Urinary bladder (tissue), 3 donors: ENCODE measurements at regions not wholly inside any gene's neighbourhood (a gene's known extent, or its start where the extent isn't known, plus 50 kb on each side); places are given as distances from the start of the nearest gene placed in this dataset.

Experiments used
- DNase-seq: peaks from one replicate; pipeline ENCODE4 v3.0.0-alpha.2; 2015; ENCODE audit errors: extremely low spot score
- H3K27ac ChIP-seq: one replicate; pipeline ENCODE4 v1.5.1; 2013; ENCODE audit warnings: low read depth, mild to moderate bottlenecking, moderate library complexity
- H3K36me3 ChIP-seq: one replicate; pipeline ENCODE4 v1.6.1; 2013; ENCODE audit warnings: mild to moderate bottlenecking, moderate library complexity; ENCODE audit not compliant: insufficient read depth
- H3K4me1 ChIP-seq: one replicate; pipeline ENCODE4 v1.6.1; 2013; ENCODE audit warnings: mild to moderate bottlenecking, moderate library complexity; ENCODE audit not compliant: insufficient read depth
- H3K4me3 ChIP-seq: one replicate; pipeline ENCODE4 v1.5.1; 2013; ENCODE audit warnings: low read depth, low read length
- WGBS: extraction: QIAGEN DNeasy Blood & Tissue Kit; methylation state at CpG from one replicate; pipeline ENCODE4 v1.1.7; 2013; 5-methylcytosine and 5-hydroxymethylcytosine counted together
- donor health status: healthy with polysubstance abuse.
- donor health status: healthy.

DNA sequence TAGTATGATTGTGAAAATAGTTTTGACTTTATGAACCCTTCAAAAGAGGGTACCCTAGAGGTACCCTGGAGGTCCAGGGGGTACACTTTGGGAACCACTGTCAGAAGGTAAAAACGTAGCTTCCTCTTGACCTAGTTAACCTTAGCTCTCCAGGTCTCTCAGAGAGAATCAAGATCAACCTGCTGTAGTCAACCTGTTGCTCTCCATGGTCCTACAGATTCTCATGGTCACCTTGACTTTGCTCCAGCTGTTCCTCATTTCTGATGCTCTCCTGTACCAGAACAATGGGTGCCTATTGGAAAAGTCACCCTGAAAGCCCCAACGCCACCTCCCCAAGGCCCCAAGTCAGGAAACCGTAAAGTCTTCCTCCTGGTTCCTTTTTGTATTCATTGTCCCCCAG is 294.4 kb upstream of the CDH4 start:
- 67% methylated on average over 3 of the region's 3 CpGs for WGBS
- H3K4me3 ChIP-seq = no peak overlapping the region
- no peak overlapping the region for H3K27ac ChIP-seq
- H3K4me1 ChIP-seq = no peaks in the 10 kb centered on the region
- DNase-seq = no peak
- H3K36me3 ChIP-seq = no peaks in the 10 kb centered on the region

DNA sequence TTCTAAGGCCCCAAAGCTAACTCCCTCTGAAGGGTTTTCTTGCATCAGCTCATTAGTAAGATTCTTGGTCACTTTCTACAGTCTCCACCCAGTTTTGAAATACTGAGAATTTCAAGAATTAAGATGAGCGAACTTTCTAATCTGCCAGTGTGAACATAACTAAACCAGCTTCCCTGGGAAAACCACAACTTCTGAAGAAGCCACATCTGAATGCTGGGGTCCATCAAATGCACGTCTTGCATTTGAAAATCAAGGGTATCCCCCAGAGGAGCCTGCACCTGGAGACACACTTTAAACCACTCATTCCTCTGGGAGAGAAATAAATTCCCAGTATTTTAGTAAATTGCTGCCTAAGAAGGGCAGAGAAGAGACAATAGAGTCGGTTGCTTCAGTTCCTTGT is 292.1 kb upstream of the CDH4 start:
- no peak overlapping the region for H3K27ac ChIP-seq
- 61% methylated on average over 3 of the region's 3 CpGs for WGBS
- no peak for DNase-seq
- H3K4me3 ChIP-seq = no peak overlapping the region
- no peaks in the 10 kb centered on the region for H3K36me3 ChIP-seq
- no peaks in the 10 kb centered on the region for H3K4me1 ChIP-seq

DNA sequence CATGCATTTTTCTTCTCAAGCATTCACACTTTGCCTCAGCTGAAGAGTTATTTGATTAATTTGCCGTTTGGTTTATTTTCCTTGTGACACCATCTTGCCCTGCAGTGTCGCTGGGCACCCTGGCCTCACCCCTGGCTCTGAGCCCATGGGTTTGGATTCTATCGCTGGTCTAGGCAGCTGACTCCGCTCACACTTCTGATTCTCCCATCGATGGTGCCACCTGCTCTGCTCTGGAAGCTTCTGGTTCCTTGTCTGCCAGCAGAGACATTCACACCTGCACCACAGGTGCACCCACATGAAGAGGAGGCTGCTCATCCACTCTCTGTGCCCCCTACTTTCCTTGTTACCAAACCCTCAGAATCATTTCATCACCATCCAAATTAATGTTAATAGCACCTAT is 291.6 kb upstream of the CDH4 start:
- Histone ChIP-seq H3K36me3 (no peaks in the 10 kb centered on the region), H3K4me3 (no peak overlapping the region), H3K27ac (no peak overlapping the region), H3K4me1 (no peaks in the 10 kb centered on the region)
- 71% methylated on average over 5 of the region's 5 CpGs for WGBS
- no peak for DNase-seq

DNA sequence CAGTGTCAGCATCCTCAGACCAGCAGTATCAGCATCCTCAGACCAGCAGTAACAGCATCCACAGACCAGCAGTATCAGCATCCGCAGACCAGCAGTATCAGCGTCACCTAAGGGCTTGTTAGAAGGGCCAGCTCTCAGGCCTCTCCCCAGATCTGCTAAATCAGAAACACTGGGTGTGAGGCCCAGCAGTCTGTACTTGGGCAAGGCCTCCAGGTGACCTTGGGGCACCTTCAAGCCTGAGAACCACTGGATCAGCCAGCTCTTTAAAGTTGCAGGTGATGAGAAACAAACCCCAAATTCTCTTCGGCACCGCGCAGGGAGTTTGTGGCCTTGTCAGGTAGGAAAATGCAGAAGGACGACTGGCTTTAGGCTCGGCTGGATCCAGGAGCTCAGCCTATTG is 290.5 kb upstream of the CDH4 start:
- Histone ChIP-seq H3K4me3 (no peak overlapping the region), H3K4me1 (no peaks in the 10 kb centered on the region), H3K27ac (no peak overlapping the region), H3K36me3 (no peaks in the 10 kb centered on the region)
- DNase-seq = no peak
- 92% methylated on average over 7 of the region's 7 CpGs for WGBS

DNA sequence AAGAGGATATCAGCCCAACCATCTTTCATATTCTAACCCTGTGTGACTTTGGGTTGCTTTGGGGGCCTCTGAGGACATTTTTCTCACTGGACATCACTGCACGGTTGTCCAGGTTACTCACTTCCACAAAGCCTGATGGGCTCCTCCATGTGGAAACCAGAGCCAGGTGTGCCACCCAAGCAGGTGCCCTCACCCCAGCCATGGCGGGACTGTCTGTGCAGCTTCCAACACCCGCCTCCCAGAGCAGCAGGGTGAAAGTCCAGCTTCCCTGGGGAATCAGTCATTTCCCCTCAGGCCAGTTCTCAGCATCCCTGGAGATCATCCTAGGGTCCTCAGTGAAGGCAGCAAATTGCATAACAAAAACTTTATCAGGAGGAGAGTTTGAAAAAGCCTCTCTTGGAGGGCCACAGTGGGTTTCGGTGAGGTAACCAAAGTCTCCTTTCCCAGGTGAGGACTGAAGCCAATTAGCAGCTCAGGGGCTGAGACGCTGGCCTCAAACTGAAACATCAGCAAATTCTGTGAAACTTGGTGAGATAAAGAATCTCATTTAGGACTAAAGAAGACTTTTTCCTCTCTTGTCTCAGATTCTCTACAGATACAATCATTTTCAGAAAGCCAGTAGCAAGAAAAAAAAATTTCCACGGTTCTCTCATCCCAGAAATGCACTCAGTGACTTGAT is 289.6 kb upstream of the CDH4 start:
- Histone ChIP-seq H3K36me3 (no peaks in the 10 kb centered on the region), H3K4me3 (no peak overlapping the region), H3K27ac (no peak overlapping the region), H3K4me1 (no peaks in the 10 kb centered on the region)
- no peak for DNase-seq
- WGBS = 64% methylated on average over 6 of the region's 6 CpGs

DNA sequence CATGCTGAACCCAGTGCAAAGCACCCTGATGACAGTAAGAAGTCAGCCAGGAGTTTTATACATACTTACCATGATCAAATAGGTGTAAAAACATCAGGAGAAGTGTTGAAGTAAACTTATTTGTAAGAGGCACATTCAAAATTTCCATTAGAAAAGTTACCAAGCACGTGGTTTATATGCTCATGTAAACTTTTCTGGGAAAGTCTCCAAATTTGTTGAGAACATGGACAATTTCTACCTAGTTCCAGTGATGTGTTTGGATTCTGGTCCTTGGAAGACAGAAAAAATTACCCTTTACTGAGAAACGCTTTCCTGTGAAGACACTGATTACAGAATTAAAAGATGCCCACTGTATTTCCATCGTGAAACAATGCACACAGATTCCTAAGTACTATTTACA is 288.9 kb upstream of the CDH4 start:
- no peak overlapping the region for H3K27ac ChIP-seq

DNA sequence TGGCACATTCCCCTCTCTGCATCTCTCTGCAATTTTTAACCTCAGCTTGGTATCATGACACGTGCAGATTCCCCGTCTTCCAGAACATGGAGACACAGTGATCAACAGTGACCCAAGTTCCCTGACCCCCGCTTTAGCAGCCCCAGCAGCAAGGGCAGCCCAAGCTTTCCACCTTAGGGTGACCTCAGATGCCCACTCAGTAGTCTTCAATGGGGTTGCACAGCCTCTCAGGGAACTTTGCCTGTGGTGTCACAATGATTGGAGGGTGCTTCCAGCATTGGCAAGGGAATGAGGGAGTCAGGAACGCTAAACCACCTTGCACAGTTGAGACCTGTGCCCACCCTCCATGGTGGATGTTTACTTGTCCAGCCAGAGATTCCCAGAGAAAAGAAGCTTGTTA is 287.1 kb upstream of the CDH4 start:
- H3K27ac ChIP-seq = no peak overlapping the region
- no peak for DNase-seq
- H3K36me3 ChIP-seq = no peaks in the 10 kb centered on the region
- 87% methylated on average over 4 of the region's 4 CpGs for WGBS
- no peaks in the 10 kb centered on the region for H3K4me1 ChIP-seq
- H3K4me3 ChIP-seq = no peak overlapping the region

More for the DNA sequence above, 288.9 kb upstream of the CDH4 start:
- no peaks in the 10 kb centered on the region for H3K4me1 ChIP-seq
- WGBS = 30% methylated on average over 3 of the region's 3 CpGs
- DNase-seq = no peak
- H3K4me3 ChIP-seq = no peak overlapping the region
- H3K36me3 ChIP-seq = no peaks in the 10 kb centered on the region

DNA sequence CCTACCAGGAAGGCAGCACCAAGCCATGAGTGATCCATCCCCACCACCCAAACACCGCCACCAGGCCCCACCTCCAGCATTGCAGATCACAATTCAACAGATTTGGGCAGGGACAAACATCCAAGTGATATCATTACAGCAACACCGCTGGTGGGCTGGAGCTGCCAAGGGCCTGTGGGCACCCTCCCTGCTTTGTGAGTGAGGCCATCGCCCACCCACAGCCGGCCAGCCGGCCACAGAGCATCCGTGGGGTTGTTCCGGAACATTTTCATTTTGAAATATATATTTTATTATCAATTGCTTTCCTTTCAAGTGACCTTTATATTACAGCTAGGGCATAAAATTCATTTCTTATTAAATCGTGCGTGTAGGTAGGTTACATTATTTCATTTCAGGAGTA is 286.0 kb upstream of the CDH4 start:
- no peak for DNase-seq
- 81% methylated on average over 9 of the region's 9 CpGs for WGBS
- H3K4me1 ChIP-seq = no peaks in the 10 kb centered on the region
- H3K27ac ChIP-seq = no peak overlapping the region
- no peaks in the 10 kb centered on the region for H3K36me3 ChIP-seq
- H3K4me3 ChIP-seq = no peak overlapping the region

DNA sequence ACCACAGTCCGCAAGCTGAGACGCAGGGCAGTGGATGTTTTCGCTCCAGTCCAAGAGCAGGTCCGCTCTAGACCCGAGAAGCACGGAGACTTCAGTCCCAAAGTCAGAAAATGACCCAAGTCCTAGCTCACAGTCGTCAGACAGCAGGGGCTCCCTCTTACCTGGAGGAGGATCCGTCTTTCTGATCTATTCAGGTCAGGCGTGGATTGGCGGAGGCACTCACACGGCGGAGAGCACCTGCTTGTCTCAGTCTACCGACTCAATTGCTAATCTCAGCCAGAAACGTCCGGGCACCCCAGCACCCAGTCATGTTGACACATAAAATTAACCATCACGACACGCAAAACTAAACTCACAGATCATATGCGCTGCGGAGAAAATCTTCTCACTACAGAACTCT is 285.3 kb upstream of the CDH4 start:
- Histone ChIP-seq H3K4me1 (no peaks in the 10 kb centered on the region), H3K4me3 (no peak overlapping the region), H3K27ac (no peak overlapping the region), H3K36me3 (no peaks in the 10 kb centered on the region)
- 85% methylated on average over 19 of the region's 19 CpGs for WGBS
- no peak for DNase-seq

DNA sequence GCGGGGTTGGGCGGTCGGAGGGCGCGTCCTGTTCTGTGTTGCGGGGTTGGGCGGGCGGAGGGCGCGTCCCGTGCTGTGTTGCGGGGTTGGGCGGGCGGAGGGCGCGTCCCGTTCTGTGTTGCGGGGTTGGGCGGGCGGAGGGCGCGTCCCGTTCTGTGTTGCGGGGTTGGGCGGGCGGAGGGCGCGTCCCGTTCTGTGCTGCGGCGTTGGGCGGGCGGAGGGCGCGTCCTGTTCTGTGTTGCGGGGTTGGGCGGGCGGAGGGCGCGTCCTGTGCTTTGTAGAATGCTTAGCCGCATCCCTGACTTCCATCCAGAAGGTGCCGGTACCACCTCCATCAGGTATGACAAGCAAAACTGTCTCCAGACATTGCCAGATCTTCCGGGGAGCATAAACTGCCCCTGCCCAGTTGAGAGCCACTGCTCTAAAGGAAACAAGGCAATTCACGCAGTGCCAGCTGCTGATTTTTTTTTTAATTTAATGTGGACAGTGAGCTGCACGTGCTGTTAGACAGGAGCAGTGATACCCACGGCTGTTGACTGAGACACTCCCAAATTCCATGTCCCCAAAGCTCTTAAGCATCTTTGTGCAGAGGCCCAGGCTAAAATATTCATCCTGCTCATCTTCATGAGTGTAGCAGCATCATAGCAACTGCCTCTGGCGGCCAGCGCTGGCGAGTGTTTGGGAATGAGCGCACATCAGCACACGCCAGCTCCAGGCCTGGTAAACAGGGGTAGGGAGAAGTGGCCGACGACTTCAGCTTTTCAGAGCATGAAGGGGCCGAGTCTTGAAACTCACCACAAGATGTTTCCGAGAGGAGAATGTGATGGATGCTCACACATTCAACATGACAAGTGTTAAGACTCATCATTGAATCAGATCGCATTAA is 284.4 kb upstream of the CDH4 start:
- 66% methylated on average over 56 of the region's 56 CpGs for WGBS
- no peaks in the 10 kb centered on the region for H3K36me3 ChIP-seq
- no peak overlapping the region for H3K4me3 ChIP-seq
- DNase-seq = no peak
- H3K27ac ChIP-seq = no peak overlapping the region
- no peaks in the 10 kb centered on the region for H3K4me1 ChIP-seq

DNA sequence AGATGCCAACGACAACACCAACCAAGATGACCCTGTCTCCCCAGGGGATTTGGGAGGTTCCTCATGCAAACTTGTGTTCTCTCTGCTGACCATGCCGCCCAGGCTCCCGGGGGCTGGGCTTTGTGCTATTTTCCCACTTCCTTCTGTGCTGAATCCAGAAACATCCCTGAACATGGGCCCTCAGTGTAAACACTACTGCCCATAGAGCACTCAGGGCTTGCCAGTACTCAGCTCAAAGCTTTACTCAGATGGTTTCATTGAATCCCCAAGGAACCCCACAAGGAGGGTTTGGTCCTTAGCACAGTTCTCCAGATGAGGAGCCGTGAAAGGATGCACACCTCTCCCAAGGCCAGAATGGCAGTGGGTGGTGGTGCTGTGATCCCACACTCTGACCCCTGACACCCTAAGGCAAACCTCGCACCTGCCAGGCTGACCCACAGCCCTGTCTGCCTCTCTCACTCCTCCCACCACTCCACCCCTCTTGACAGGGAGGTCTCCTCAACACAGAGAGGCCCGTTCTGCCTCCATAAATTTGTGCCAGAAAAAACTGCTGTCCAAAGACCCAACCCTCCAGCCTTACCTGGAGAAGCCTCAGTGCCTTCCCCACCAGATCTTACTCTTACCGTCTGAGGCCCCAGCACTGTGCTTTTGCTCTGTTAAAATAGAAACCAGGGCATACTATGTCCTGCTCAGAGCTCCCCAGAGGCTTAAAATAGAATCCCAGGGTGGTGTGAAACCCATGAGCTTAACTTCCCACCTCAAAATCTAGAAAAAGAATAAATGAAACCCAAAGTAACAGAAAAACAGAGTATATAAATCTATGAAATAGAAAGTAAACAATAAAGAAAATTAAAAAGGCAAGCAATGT is 283.0 kb upstream of the CDH4 start:
- Histone ChIP-seq H3K4me1 (no peaks in the 10 kb centered on the region), H3K27ac (no peak overlapping the region), H3K36me3 (no peaks in the 10 kb centered on the region), H3K4me3 (no peak overlapping the region)
- no peak for DNase-seq
- 83% methylated on average over 7 of the region's 7 CpGs for WGBS

DNA sequence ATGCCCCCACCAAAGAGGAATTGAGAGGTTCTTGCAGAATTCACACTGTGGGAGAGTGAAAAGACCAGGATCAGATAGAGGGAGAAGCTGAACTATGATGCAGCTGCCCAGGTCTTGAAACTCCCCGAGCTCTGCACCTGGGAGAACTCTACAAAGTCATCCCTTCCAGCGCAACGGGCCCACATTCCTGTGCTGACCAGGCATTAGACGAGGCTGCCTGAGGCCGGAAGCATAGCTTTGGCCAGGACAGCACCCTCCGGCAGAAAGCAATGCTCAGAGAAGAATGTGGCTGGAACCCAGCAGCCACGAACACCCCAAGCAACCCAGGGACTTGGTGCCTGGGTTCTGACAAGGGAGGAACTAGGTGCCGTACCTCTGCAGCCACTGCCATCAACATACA is 281.5 kb upstream of the CDH4 start:
- WGBS = 72% methylated on average over 8 of the region's 8 CpGs
- Histone ChIP-seq H3K36me3 (no peaks in the 10 kb centered on the region), H3K4me3 (no peak overlapping the region), H3K27ac (no peak overlapping the region), H3K4me1 (no peaks in the 10 kb centered on the region)
- no peak for DNase-seq

DNA sequence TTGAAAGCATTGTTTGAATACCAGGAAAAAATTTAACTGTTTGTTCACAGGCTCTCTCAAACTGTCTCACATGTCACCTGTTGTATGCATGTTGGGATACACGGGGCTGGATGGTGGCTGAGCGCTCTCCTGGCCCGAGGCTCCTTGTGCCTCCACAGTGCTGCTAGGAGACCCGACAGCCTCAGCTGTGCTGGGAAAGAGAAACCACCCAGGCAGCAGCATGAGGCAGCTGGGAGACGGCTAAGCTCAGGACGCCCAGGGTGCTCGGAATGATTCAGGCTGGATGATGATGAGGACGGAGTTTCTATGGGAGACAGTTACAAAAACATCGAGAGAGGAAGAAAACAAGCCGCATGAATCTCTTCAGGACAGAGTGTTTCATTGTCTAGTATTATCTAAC is 278.0 kb upstream of the CDH4 start:
- Histone ChIP-seq H3K4me3 (no peak overlapping the region), H3K27ac (no peak overlapping the region), H3K36me3 (no peaks in the 10 kb centered on the region), H3K4me1 (no peaks in the 10 kb centered on the region)
- no peak for DNase-seq
- WGBS = 83% methylated on average over 10 of the region's 10 CpGs
